ENCODE measurements at regions not wholly inside any gene's neighbourhood (a gene's known extent, or its start where the extent isn't known, plus 50 kb on each side); places are given as distances from the start of the nearest gene placed in this dataset.

DNA sequence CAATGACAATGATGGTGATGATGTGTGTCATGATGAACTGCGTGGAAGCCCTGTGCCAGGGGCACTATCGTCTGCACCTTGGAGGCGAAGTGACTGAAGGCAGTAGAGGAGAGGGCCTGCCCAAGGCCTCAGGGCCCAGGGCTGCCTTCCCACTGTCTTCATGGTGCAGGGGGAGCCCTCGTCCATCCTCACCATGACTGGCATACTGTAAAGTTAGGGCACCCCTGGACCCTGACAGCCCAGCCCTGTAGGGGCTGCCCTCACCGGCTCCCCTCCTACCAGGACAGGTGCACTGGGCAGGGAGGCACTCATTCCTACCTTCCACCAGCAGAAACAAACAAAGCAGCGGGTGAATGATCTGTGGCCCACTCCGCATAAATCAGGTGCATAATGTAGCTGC is 156.9 kb upstream of the C1orf174 start:
- TF ChIP-seq POLR2A (IDR thresholded peaks at IDR 0.05) = no peak
- TF ChIP-seq, protein P1, sequence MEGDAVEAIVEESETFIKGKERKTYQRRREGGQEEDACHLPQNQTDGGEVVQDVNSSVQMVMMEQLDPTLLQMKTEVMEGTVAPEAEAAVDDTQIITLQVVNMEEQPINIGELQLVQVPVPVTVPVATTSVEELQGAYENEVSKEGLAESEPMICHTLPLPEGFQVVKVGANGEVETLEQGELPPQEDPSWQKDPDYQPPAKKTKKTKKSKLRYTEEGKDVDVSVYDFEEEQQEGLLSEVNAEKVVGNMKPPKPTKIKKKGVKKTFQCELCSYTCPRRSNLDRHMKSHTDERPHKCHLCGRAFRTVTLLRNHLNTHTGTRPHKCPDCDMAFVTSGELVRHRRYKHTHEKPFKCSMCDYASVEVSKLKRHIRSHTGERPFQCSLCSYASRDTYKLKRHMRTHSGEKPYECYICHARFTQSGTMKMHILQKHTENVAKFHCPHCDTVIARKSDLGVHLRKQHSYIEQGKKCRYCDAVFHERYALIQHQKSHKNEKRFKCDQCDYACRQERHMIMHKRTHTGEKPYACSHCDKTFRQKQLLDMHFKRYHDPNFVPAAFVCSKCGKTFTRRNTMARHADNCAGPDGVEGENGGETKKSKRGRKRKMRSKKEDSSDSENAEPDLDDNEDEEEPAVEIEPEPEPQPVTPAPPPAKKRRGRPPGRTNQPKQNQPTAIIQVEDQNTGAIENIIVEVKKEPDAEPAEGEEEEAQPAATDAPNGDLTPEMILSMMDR (IDR thresholded peaks at IDR 0.05) = no peak

Data from right lobe of liver (tissue), 4 donors.